ENCODE measurements at regions not wholly inside any gene's neighbourhood (a gene's known extent, or its start where the extent isn't known, plus 50 kb on each side); places are given as distances from the start of the nearest gene placed in this dataset.
"Not testable (repeated sequence)": the region's sequence is repeated elsewhere in the genome, so short reads cannot be mapped to it uniquely, and the experiment has no call there.

- DNase-seq (ENCODE audit: low spot score in 2 of 2) (no peak), ATAC-seq (no peak)
- Mint-ChIP-seq H3K27ac (no peak overlapping the region), H3K36me3 (peaks cover 0 to 11% of the 10 kb centered on the region in 2 donors), H3K9me3 (peaks cover 14 to 21% of the 10 kb centered on the region in 2 donors)
These were observed 1258.1 kb downstream of the EFNA5 start for GRCh38 chr5:106412606-106413005.

DNA sequence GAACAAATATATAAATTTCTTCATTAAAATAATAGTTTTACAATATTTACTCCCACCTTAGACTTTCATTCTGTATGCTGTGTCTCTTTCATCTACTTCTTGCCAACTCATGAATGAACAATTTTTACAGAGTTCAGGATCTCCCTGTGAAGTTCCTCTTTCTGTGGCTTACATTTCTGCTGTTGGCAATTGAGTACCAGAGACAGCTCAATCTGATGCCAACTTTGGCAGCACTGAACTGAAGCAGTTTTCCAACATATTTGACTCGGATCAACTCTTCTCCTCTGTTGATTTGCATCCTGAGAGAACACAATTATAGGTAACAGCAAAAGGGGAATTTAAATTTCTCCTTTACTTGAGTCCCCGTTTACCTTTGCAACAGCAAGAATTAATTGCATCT is 1262.2 kb downstream of the EFNA5 start:
- ATAC-seq (no peak), DNase-seq (ENCODE audit: low spot score in 2 of 2) (no peak)
- peaks cover 0 to 5% of the 10 kb centered on the region in 2 donors for H3K36me3 Mint-ChIP-seq

GRCh38 chr5:106408141-106408540 is 1262.6 kb downstream of the EFNA5 start:
- H3K9me3 Mint-ChIP-seq = peaks cover 4 to 5% of the 10 kb centered on the region in 2 donors
- ATAC-seq (no peak), DNase-seq (ENCODE audit: low spot score in 2 of 2) (no peak)
- H3K27ac Mint-ChIP-seq = no peak overlapping the region
- H3K36me3 Mint-ChIP-seq = peaks cover 0 to 5% of the 10 kb centered on the region in 2 donors

More for the DNA sequence above, 1262.2 kb downstream of the EFNA5 start:
- Mint-ChIP-seq H3K27ac (no peak overlapping the region), H3K9me3 (peaks cover 4 to 5% of the 10 kb centered on the region in 2 donors)

- no peak for ATAC-seq
- H3K27ac Mint-ChIP-seq = no peak overlapping the region
- no peak for DNase-seq (ENCODE audit: low spot score in 2 of 2)
These were observed 1269.2 kb downstream of the EFNA5 start for GRCh38 chr5:106401561-106401960.

GRCh38 chr5:106399391-106399790 is 1271.3 kb downstream of the EFNA5 start:
- ATAC-seq (no peak), DNase-seq (ENCODE audit: low spot score in 2 of 2) (no peak)
- no peaks in the 10 kb centered on the region for H3K9me3 Mint-ChIP-seq
- no peak overlapping the region for H3K27ac Mint-ChIP-seq
- H3K36me3 Mint-ChIP-seq = no peaks in the 10 kb centered on the region

More at GRCh38 chr5:106401561-106401960, 1269.2 kb downstream of the EFNA5 start:
- H3K36me3 Mint-ChIP-seq = no peaks in the 10 kb centered on the region
- H3K9me3 Mint-ChIP-seq = no peaks in the 10 kb centered on the region

DNA sequence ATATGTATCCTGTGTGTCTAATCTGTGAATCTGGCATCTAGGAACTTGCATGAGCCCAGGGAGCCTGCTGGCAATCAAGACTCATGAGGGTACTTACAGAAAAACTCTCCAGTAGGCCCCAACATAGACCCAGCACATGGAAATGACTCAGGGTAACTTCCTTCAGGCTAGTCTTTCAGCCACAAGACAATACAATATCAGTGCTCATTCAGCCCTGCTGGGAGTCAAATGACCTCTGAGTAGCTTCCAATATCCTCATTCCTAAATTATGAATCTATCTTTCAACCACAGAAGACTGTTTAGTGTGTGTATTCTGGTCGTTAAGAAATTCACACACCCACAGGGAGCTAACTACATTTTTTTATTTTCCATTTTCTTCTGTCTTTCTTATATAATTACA is 1273.0 kb downstream of the EFNA5 start:
- Mint-ChIP-seq H3K9me3 (no peaks in the 10 kb centered on the region), H3K27ac (no peak overlapping the region), H3K36me3 (no peaks in the 10 kb centered on the region)
- DNase-seq (ENCODE audit: low spot score in 2 of 2) (no peak), ATAC-seq (no peak)

DNA sequence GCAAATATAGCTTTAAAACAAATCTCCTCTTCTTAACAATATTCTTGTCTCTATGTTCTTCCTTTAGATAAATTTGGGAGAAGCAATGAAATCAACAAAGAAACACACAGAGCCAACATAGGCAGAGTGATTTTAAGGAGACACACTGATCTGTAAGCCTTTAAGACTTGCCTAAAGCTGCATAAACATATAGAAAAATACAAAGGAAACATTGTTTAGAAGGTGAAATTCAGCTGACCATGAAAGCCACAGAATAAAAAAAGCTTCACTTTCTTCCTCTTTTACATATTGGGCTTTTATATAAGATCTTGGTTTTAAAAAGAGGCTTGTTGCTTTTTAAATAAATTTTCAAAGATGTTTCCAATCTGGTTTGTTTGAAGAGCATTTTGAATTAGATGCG is 1277.5 kb downstream of the EFNA5 start:
- Mint-ChIP-seq H3K9me3 (peaks cover 4% of the 10 kb centered on the region in 2 donors), H3K27ac (no peak overlapping the region), H3K36me3 (no peaks in the 10 kb centered on the region)
- DNase-seq (ENCODE audit: low spot score in 2 of 2) (no peak), ATAC-seq (no peak)

DNA sequence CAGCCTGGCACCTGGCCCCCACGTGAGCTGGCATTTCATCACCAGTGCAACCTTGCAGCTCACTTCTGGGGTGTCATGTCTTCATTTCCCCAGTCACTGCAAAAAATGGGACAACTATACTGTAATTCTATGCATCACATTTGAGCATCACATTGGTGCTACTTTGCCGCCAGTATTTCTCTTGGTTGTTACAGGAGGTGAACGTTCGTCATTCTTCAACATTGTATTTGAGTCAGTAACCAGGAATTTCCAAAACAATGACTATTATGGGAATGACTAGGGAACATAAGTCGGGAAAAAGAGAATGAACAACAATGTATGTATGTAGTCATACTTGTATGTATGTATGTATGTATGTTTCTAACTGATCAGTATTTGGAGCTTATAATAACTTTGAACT is 1278.0 kb downstream of the EFNA5 start:
- no peak overlapping the region for H3K27ac Mint-ChIP-seq
- ATAC-seq (no peak), DNase-seq (ENCODE audit: low spot score in 2 of 2) (no peak)
- H3K9me3 Mint-ChIP-seq = peaks cover 4% of the 10 kb centered on the region in 2 donors
- no peaks in the 10 kb centered on the region for H3K36me3 Mint-ChIP-seq

GRCh38 chr5:106387767-106388166 is 1283.0 kb downstream of the EFNA5 start:
- H3K27ac Mint-ChIP-seq; H3K9me3 Mint-ChIP-seq; H3K36me3 Mint-ChIP-seq; ATAC-seq; DNase-seq (ENCODE audit: low spot score in 2 of 2): not testable (repeated sequence)

DNA sequence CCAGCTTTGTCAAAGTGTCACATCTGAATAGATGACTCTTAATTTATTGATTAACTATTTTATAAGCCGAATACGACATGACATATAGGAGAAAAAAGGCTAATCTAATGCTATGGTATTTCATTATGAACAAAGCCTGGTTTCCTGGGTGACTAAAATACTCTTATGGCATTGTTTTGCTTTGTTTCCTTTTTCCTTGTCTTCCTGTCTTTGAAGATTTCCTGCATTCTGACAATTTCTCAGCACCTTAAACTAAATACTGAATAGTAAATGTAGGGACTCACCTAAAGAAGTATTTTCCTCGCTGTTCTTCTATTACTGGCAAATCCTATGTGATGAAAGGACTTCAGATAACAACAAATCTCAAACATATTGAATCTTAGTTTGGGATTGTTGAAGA is 1284.5 kb downstream of the EFNA5 start:
- ATAC-seq (no peak), DNase-seq (ENCODE audit: low spot score in 2 of 2) (no peak)
- no peaks in the 10 kb centered on the region for H3K36me3 Mint-ChIP-seq
- H3K27ac Mint-ChIP-seq = no peak overlapping the region
- H3K9me3 Mint-ChIP-seq = peaks cover 3% of the 10 kb centered on the region in 2 donors

GRCh38 chr5:106380736-106381135 is 1290.0 kb downstream of the EFNA5 start:
- DNase-seq (ENCODE audit: low spot score in 2 of 2) (no peak), ATAC-seq (no peak)
- Mint-ChIP-seq H3K36me3 (no peaks in the 10 kb centered on the region), H3K9me3 (peaks cover 0 to 7% of the 10 kb centered on the region in 2 donors), H3K27ac (no peak overlapping the region)

DNA sequence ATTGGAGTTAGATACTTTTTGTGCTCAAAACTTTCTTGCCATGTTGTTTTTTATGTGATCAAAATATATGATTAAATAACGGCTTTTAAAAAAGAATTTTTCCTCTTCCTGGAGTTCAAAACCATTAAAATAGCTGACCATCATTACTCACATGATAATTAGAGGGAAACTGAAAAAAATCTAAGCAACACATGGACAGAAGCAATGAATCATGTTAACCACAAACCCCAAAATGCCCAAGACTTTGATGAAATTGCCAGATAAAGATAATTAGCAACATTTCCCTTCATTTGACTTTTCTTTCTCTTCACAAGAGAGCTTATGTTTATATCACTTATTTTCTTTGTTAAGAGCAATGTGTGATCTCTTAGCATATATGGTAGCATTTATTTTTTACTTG is 1294.2 kb downstream of the EFNA5 start:
- Mint-ChIP-seq H3K27ac (no peak overlapping the region), H3K36me3 (no peaks in the 10 kb centered on the region), H3K9me3 (peaks cover 0 to 9% of the 10 kb centered on the region in 2 donors)
- ATAC-seq (no peak), DNase-seq (ENCODE audit: low spot score in 2 of 2) (no peak)

- Mint-ChIP-seq H3K36me3 (no peaks in the 10 kb centered on the region), H3K27ac (no peak overlapping the region), H3K9me3 (peaks cover 6 to 18% of the 10 kb centered on the region in 2 donors)
- no peak for ATAC-seq
- DNase-seq (ENCODE audit: low spot score in 2 of 2) = no peak
These were observed 1295.8 kb downstream of the EFNA5 start for GRCh38 chr5:106374956-106375355.

GRCh38 chr5:106368021-106368420 is 1302.7 kb downstream of the EFNA5 start:
- ATAC-seq (no peak), DNase-seq (ENCODE audit: low spot score in 2 of 2) (no peak)
- H3K36me3 Mint-ChIP-seq = no peaks in the 10 kb centered on the region
- peaks cover 15 to 34% of the 10 kb centered on the region in 2 donors for H3K9me3 Mint-ChIP-seq
- no peak overlapping the region for H3K27ac Mint-ChIP-seq

GRCh38 chr5:106367281-106367680 is 1303.5 kb downstream of the EFNA5 start:
- ATAC-seq (no peak), DNase-seq (ENCODE audit: low spot score in 2 of 2) (no peak)

GRCh38 chr5:106363578-106363977 is 1307.2 kb downstream of the EFNA5 start:
- H3K36me3 Mint-ChIP-seq = peaks cover 0 to 5% of the 10 kb centered on the region in 2 donors
- DNase-seq (ENCODE audit: low spot score in 2 of 2) (no peak), ATAC-seq (no peak)
- no peak overlapping the region for H3K27ac Mint-ChIP-seq
- peaks cover 8 to 30% of the 10 kb centered on the region in 2 donors for H3K9me3 Mint-ChIP-seq

More at GRCh38 chr5:106367281-106367680, 1303.5 kb downstream of the EFNA5 start:
- Mint-ChIP-seq H3K27ac (no peak overlapping the region), H3K36me3 (no peaks in the 10 kb centered on the region), H3K9me3 (peaks cover 15 to 40% of the 10 kb centered on the region in 2 donors)

DNA sequence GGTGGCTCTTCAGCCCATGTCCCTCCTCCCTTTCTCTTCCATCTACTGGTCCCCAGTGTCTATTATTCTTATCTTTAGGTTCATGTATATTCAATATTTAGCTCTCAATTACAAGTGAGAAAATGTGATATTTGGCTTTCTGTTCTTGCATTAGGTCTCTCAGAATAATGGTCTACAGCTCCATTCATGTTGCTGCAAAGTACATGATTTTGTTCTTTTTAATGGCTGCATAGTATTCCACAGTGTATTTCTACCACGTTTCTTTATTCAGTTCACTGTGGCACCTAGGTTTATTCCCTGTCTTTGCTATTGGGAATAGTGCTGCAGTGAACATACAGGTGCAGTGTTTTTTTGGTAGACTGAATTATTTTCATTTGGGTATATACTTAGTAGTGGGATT is 1308.8 kb downstream of the EFNA5 start:
- ATAC-seq (no peak), DNase-seq (ENCODE audit: low spot score in 2 of 2) (no peak)
- peaks cover 0 to 6% of the 10 kb centered on the region in 2 donors for H3K36me3 Mint-ChIP-seq
- H3K27ac Mint-ChIP-seq = no peak overlapping the region
- peaks cover 10 to 26% of the 10 kb centered on the region in 2 donors for H3K9me3 Mint-ChIP-seq

- no peak for DNase-seq (ENCODE audit: low spot score in 2 of 2)
- no peak for ATAC-seq
- Mint-ChIP-seq H3K9me3 (peaks cover 22 to 27% of the 10 kb centered on the region in 2 donors), H3K36me3 (peaks cover 0 to 5% of the 10 kb centered on the region in 2 donors), H3K27ac (no peak overlapping the region)
These were observed 1339.3 kb downstream of the EFNA5 start for GRCh38 chr5:106331415-106331814.

DNA sequence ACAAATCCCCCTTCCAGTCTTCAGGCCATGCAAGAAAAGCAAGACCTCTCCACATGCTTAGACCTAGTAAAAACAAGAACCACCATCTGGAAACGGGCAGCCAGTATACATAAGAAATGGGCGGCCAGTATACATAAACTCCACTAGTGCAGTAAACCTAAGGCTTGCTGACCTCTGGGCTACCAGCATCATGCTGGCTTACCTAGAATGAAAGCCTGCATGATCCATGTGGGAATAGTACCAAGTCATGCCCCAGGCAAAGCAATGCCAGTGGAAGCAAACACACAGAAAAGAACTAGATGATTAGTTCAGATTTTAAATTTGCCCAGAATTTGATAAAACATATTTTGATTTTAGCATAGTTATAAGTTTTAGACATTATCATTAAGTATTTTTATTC is 1346.4 kb downstream of the EFNA5 start:
- H3K9me3 Mint-ChIP-seq = peaks cover 10 to 15% of the 10 kb centered on the region in 2 donors
- H3K36me3 Mint-ChIP-seq = peaks cover 0 to 5% of the 10 kb centered on the region in 2 donors
- no peak overlapping the region for H3K27ac Mint-ChIP-seq
- DNase-seq (ENCODE audit: low spot score in 2 of 2) (no peak), ATAC-seq (no peak)

All from activated naive CD4-positive, alpha-beta T cell treated with anti-CD3 and anti-CD28 coated beads, Interleukin-2, amount 50 U/mL, for 72 hours (primary cell).